GM18868 (cell line): ENCODE measurements at regions not wholly inside any gene's neighbourhood (a gene's known extent, or its start where the extent isn't known, plus 50 kb on each side); places are given as distances from the start of the nearest gene placed in this dataset.
"Not testable (repeated sequence)": the region's sequence is repeated elsewhere in the genome, so short reads cannot be mapped to it uniquely, and the experiment has no call there.

Experiments used
- ATAC-seq: cut with Tn5 transposase; IDR thresholded peaks from one replicate; pipeline ENCODE4 v1.9.1; 2021; ENCODE audit warnings: mild to moderate bottlenecking, moderate library complexity; ENCODE audit not compliant: unreplicated experiment

GRCh38 chr15:61379005-61379404 is 149.9 kb upstream of the RORA start:
- ATAC-seq: no peak

- ATAC-seq: no peak
These were observed 147.9 kb upstream of the RORA start for GRCh38 chr15:61376961-61377360.

- ATAC-seq: no peak
These were observed 147.4 kb upstream of the RORA start for GRCh38 chr15:61376516-61376915.

GRCh38 chr15:61374848-61375247 is 145.7 kb upstream of the RORA start:
- no peak for ATAC-seq

GRCh38 chr15:61367953-61368352 is 138.9 kb upstream of the RORA start:
- ATAC-seq: no peak

- ATAC-seq: no peak
These were observed 135.8 kb upstream of the RORA start for GRCh38 chr15:61364871-61365270.

- ATAC-seq: not testable (repeated sequence)
These were observed 133.8 kb upstream of the RORA start for GRCh38 chr15:61362912-61363311.

GRCh38 chr15:61344293-61344692 is 115.2 kb upstream of the RORA start:
- no peak for ATAC-seq

- ATAC-seq: no peak
These were observed 113.3 kb upstream of the RORA start for GRCh38 chr15:61342390-61342789.

GRCh38 chr15:61339516-61339915 is 110.4 kb upstream of the RORA start:
- no peak for ATAC-seq

GRCh38 chr15:61337541-61337940 is 108.4 kb upstream of the RORA start:
- ATAC-seq: no peak

- ATAC-seq: no peak
These were observed 107.0 kb upstream of the RORA start for GRCh38 chr15:61336026-61336638.

GRCh38 chr15:61334714-61335113 is 105.6 kb upstream of the RORA start:
- ATAC-seq: not testable (repeated sequence)

GRCh38 chr15:61331019-61331418 is 101.9 kb upstream of the RORA start:
- no peak for ATAC-seq

GRCh38 chr15:61327019-61327631 is 98.0 kb upstream of the RORA start:
- no peak for ATAC-seq

- ATAC-seq: no peak
These were observed 90.8 kb upstream of the RORA start for GRCh38 chr15:61319892-61320291.

GRCh38 chr15:61318802-61319525 is 89.9 kb upstream of the RORA start:
- no peak for ATAC-seq

GRCh38 chr15:61318301-61318700 is 89.2 kb upstream of the RORA start:
- ATAC-seq: no peak

- ATAC-seq: no peak
These were observed 86.4 kb upstream of the RORA start for GRCh38 chr15:61315471-61315870.

- ATAC-seq: no peak
These were observed 85.3 kb upstream of the RORA start for GRCh38 chr15:61314427-61314826.

GRCh38 chr15:61309617-61310016 is 80.5 kb upstream of the RORA start:
- no peak for ATAC-seq

GRCh38 chr15:61309031-61309511 is 80.0 kb upstream of the RORA start:
- ATAC-seq: no peak
